HFFc6 (cell line): ENCODE measurements at regions not wholly inside any gene's neighbourhood (a gene's known extent, or its start where the extent isn't known, plus 50 kb on each side); places are given as distances from the start of the nearest gene placed in this dataset.

Experiments used
- DNase-seq: peaks from one replicate; pipeline ENCODE4 v3.0.0-alpha.2; 2018
- H3K27ac Mint-ChIP-seq: 2 replicates; pipeline ENCODE4 v1.8.0; 2020; ENCODE audit warnings: mild to moderate bottlenecking, mixed read lengths
- H3K27me3 Mint-ChIP-seq: 2 replicates; pipeline ENCODE4 v1.8.0; 2021; ENCODE audit warnings: mild to moderate bottlenecking, moderate library complexity, mixed read lengths; ENCODE audit not compliant: insufficient read depth
- H3K36me3 Mint-ChIP-seq: 2 replicates; pipeline ENCODE4 v1.8.0; 2021; ENCODE audit warnings: low read depth, mixed read lengths
- H3K4me1 Mint-ChIP-seq: 2 replicates; pipeline ENCODE4 v1.8.0; 2020; ENCODE audit warnings: low read depth, mixed read lengths
- H3K4me3 Mint-ChIP-seq: 2 replicates; pipeline ENCODE4 v1.8.0; 2020; ENCODE audit warnings: mild to moderate bottlenecking, moderate library complexity, mixed read lengths
- H3K9me3 Mint-ChIP-seq: 2 replicates; pipeline ENCODE4 v1.8.0; 2020; ENCODE audit warnings: mild to moderate bottlenecking, mixed read lengths
- CTCF ChIP-seq: fragments of 200-600 bp; sonication (generic); IDR thresholded peaks from 2 replicates; pipeline ENCODE4 v1.5.0; 2021; ENCODE audit warnings: antibody characterized with exemption, mild to moderate bottlenecking

GRCh38 chr6:149200282-149200945, 117.1 kb upstream of the TAB2 start:
- Mint-ChIP-seq H3K27me3 (peaks cover 31% of the 10 kb centered on the region), H3K27ac (no peak overlapping the region), H3K4me3 (no peak overlapping the region), H3K36me3 (peaks cover 16% of the 10 kb centered on the region), H3K9me3 (peaks cover 29% of the 10 kb centered on the region), H3K4me1 (no peaks in the 10 kb centered on the region)
- no peak for TF ChIP-seq CTCF
- no peak for DNase-seq

GRCh38 chr6:149201068-149201655, 116.3 kb upstream of the TAB2 start:
- Mint-ChIP-seq H3K27me3 (peaks cover 37% of the 10 kb centered on the region), H3K36me3 (peaks cover 16% of the 10 kb centered on the region), H3K4me3 (no peak overlapping the region), H3K27ac (no peak overlapping the region), H3K4me1 (no peaks in the 10 kb centered on the region), H3K9me3 (peaks cover 29% of the 10 kb centered on the region)
- no peak for DNase-seq
- no peak for TF ChIP-seq CTCF

- Mint-ChIP-seq H3K9me3 (peaks cover 20% of the 10 kb centered on the region), H3K4me3 (no peak overlapping the region), H3K36me3 (peaks cover 11% of the 10 kb centered on the region), H3K27ac (no peak overlapping the region), H3K4me1 (no peaks in the 10 kb centered on the region), H3K27me3 (peaks cover 31% of the 10 kb centered on the region)
- no peak for TF ChIP-seq CTCF
- DNase-seq = no peak
Observed at GRCh38 chr6:149202100-149202499, 115.4 kb upstream of the TAB2 start.

GRCh38 chr6:149202952-149203351, 114.6 kb upstream of the TAB2 start:
- H3K4me3 Mint-ChIP-seq = no peak overlapping the region
- no peak overlapping the region for H3K27ac Mint-ChIP-seq
- peaks cover 32% of the 10 kb centered on the region for H3K27me3 Mint-ChIP-seq
- peaks cover 5% of the 10 kb centered on the region for H3K36me3 Mint-ChIP-seq
- TF ChIP-seq CTCF = no peak
- no peaks in the 10 kb centered on the region for H3K4me1 Mint-ChIP-seq
- no peak for DNase-seq
- peaks cover 12% of the 10 kb centered on the region for H3K9me3 Mint-ChIP-seq

GRCh38 chr6:149203509-149203908, 114.0 kb upstream of the TAB2 start:
- Mint-ChIP-seq H3K27me3 (peaks cover 36% of the 10 kb centered on the region), H3K27ac (no peak overlapping the region), H3K4me3 (no peak overlapping the region), H3K9me3 (peaks cover 7% of the 10 kb centered on the region), H3K4me1 (no peaks in the 10 kb centered on the region), H3K36me3 (peaks cover 5% of the 10 kb centered on the region)
- TF ChIP-seq CTCF = no peak
- no peak for DNase-seq
